ENCODE measurements at regions not wholly inside any gene's neighbourhood (a gene's known extent, or its start where the extent isn't known, plus 50 kb on each side); places are given as distances from the start of the nearest gene placed in this dataset.

DNA sequence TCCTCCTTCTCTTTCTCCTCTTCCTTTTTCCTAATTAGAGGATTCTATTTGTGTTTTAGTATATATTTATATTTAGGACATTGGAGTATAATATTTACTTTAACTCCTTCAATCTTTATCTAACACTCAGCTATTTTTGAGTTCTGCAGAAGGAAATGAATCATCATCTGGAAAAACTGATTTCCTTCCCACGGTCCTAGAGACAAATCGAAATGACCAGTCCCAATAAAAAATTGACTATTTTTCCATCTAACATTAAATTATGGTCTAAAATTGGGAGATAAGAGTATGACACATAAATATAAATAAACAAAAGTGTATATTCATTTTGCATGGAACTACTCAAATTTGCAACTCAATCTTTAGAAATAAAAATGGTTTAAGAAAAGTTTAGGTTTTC is 167.4 kb downstream of the TMTC3 start:
- no peak overlapping the region for H3K27ac Mint-ChIP-seq
- H3K27me3 Mint-ChIP-seq = no peaks in the 10 kb centered on the region
- H3K36me3 Mint-ChIP-seq = no peaks in the 10 kb centered on the region

DNA sequence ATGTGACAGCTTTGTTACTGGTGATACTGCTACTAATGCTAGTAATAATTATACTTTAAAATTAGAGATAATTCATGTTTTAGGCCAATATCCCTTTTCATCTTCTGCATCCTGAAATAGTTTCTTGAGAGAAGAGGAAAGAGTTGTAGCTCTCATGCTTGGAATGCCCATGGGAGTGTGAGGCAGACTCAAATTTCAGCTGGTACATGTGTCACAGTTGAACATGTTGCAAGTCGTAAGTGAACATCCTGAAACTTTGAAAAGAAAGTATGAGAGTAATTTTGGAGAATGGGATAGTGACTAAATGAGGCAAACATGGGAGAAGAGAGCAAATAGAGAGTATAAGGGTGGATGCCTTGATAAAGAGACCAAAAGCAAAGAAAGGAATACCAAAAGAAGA is 168.0 kb downstream of the TMTC3 start:
- Mint-ChIP-seq H3K36me3 (no peaks in the 10 kb centered on the region), H3K27ac (no peak overlapping the region)
- DNase-seq (ENCODE audit: extremely low spot score, unreplicated experiment) = no peak

More for the DNA sequence above, 167.4 kb downstream of the TMTC3 start:
- H3K4me1 Mint-ChIP-seq (ENCODE audit: unreplicated experiment) = peaks cover 17% of the 10 kb centered on the region
- DNase-seq (ENCODE audit: extremely low spot score, unreplicated experiment) = no peak
- H3K4me3 Mint-ChIP-seq = no peak overlapping the region
- no peaks in the 10 kb centered on the region for H3K9me3 Mint-ChIP-seq
- TF ChIP-seq, protein P1, sequence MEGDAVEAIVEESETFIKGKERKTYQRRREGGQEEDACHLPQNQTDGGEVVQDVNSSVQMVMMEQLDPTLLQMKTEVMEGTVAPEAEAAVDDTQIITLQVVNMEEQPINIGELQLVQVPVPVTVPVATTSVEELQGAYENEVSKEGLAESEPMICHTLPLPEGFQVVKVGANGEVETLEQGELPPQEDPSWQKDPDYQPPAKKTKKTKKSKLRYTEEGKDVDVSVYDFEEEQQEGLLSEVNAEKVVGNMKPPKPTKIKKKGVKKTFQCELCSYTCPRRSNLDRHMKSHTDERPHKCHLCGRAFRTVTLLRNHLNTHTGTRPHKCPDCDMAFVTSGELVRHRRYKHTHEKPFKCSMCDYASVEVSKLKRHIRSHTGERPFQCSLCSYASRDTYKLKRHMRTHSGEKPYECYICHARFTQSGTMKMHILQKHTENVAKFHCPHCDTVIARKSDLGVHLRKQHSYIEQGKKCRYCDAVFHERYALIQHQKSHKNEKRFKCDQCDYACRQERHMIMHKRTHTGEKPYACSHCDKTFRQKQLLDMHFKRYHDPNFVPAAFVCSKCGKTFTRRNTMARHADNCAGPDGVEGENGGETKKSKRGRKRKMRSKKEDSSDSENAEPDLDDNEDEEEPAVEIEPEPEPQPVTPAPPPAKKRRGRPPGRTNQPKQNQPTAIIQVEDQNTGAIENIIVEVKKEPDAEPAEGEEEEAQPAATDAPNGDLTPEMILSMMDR (conservative IDR thresholded peaks at IDR 0.05) = no peak

GRCh38 chr12:88310666-88311065 is 168.6 kb downstream of the TMTC3 start:
- TF ChIP-seq, protein P1 (conservative IDR thresholded peaks at IDR 0.05) = no peak
- DNase-seq (ENCODE audit: extremely low spot score, unreplicated experiment) = no peak
- peaks cover 12% of the 10 kb centered on the region for H3K4me1 Mint-ChIP-seq (ENCODE audit: unreplicated experiment)
- H3K27ac Mint-ChIP-seq = no peak overlapping the region
- no peaks in the 10 kb centered on the region for H3K36me3 Mint-ChIP-seq
- H3K27me3 Mint-ChIP-seq = no peaks in the 10 kb centered on the region
- no peak overlapping the region for H3K4me3 Mint-ChIP-seq
- no peaks in the 10 kb centered on the region for H3K9me3 Mint-ChIP-seq

More for the DNA sequence above, 168.0 kb downstream of the TMTC3 start:
- H3K27me3 Mint-ChIP-seq = no peaks in the 10 kb centered on the region
- H3K4me1 Mint-ChIP-seq (ENCODE audit: unreplicated experiment) = peaks cover 17% of the 10 kb centered on the region
- H3K4me3 Mint-ChIP-seq = no peak overlapping the region
- no peaks in the 10 kb centered on the region for H3K9me3 Mint-ChIP-seq
- TF ChIP-seq, protein P1 (conservative IDR thresholded peaks at IDR 0.05) = no peak

DNA sequence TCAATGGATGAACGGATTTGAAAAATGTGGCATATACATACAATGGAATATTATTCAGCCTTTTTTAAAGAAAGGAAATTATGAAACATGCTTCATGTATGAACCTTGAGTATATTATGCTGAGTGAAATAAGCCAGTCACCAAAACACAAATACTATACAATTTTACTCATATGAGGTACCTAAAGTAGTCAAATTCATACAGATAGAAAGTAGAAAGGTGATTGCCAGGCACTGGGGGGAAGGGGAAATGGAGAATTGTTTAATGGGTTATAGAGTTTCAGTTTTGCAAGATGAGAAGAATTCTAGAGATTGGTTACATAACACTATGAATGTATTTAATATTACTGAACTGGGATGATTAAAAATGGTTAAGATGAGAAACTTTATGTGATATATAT is 171.4 kb downstream of the TMTC3 start:
- Mint-ChIP-seq H3K9me3 (no peaks in the 10 kb centered on the region), H3K36me3 (no peaks in the 10 kb centered on the region), H3K4me1 (ENCODE audit: unreplicated experiment) (peaks cover 5% of the 10 kb centered on the region), H3K27me3 (no peaks in the 10 kb centered on the region), H3K4me3 (no peak overlapping the region), H3K27ac (no peak overlapping the region)
- no peak for DNase-seq (ENCODE audit: extremely low spot score, unreplicated experiment)
- TF ChIP-seq, protein P1 (conservative IDR thresholded peaks at IDR 0.05) = no peak

GRCh38 chr12:88314706-88315105 is 172.6 kb downstream of the TMTC3 start:
- TF ChIP-seq, protein P1 (conservative IDR thresholded peaks at IDR 0.05) = no peak
- H3K4me3 Mint-ChIP-seq = no peak overlapping the region
- H3K27ac Mint-ChIP-seq = no peak overlapping the region
- peaks cover 5% of the 10 kb centered on the region for H3K4me1 Mint-ChIP-seq (ENCODE audit: unreplicated experiment)
- no peaks in the 10 kb centered on the region for H3K36me3 Mint-ChIP-seq
- no peaks in the 10 kb centered on the region for H3K27me3 Mint-ChIP-seq
- DNase-seq (ENCODE audit: extremely low spot score, unreplicated experiment) = no peak
- no peaks in the 10 kb centered on the region for H3K9me3 Mint-ChIP-seq

DNA sequence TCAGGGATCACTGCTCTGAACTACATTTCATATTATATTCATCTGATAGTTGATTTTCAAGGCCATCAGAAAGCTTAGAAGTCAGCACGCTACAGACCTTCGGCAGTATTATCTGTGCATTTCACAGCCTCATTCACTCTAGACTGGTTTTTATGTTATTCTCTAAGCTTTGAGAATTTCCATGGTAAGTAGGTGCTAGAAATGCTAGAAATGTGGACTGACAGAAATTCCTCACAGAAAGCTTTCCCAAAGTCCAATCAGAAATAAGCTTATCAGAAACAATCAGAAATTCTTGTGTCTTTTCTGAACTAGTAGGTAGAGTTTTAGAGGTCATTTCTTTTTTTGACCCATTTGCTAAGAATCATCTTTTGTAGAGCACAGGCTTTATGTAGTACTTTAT is 176.6 kb downstream of the TMTC3 start:
- DNase-seq (ENCODE audit: extremely low spot score, unreplicated experiment) = no peak
- Mint-ChIP-seq H3K27me3 (no peaks in the 10 kb centered on the region), H3K4me1 (ENCODE audit: unreplicated experiment) (no peaks in the 10 kb centered on the region), H3K4me3 (no peak overlapping the region), H3K27ac (no peak overlapping the region), H3K36me3 (no peaks in the 10 kb centered on the region), H3K9me3 (no peaks in the 10 kb centered on the region)
- TF ChIP-seq, protein P1 (conservative IDR thresholded peaks at IDR 0.05) = no peak
